Nephron progenitor cell (in vitro differentiated cells): ENCODE measurements at regions not wholly inside any gene's neighbourhood (a gene's known extent, or its start where the extent isn't known, plus 50 kb on each side); places are given as distances from the start of the nearest gene placed in this dataset.
"Not testable (repeated sequence)": the region's sequence is repeated elsewhere in the genome, so short reads cannot be mapped to it uniquely, and the experiment has no call there.

Experiments
- DNase-seq: peaks from one replicate; pipeline ENCODE4 v3.0.0; 2021
- H3K27ac Mint-ChIP-seq: 2 replicates; pipeline ENCODE4 v1.8.0; 2021; ENCODE audit warnings: mild to moderate bottlenecking, moderate library complexity, mixed read lengths
- H3K27me3 Mint-ChIP-seq: 2 replicates; pipeline ENCODE4 v1.8.0; 2021; ENCODE audit warnings: mild to moderate bottlenecking, low read depth, mixed read lengths; ENCODE audit not compliant: poor library complexity
- H3K36me3 Mint-ChIP-seq: 2 replicates; pipeline ENCODE4 v1.8.0; 2021; ENCODE audit warnings: low read depth, mixed read lengths
- H3K4me1 Mint-ChIP-seq: 2 replicates; pipeline ENCODE4 v1.8.0; 2021; ENCODE audit warnings: mixed read lengths
- H3K4me3 Mint-ChIP-seq: 2 replicates; pipeline ENCODE4 v1.8.0; 2021; ENCODE audit warnings: mild to moderate bottlenecking, moderate library complexity, mixed read lengths
- H3K9me3 Mint-ChIP-seq: 2 replicates; pipeline ENCODE4 v1.8.0; 2021; ENCODE audit warnings: mild to moderate bottlenecking, moderate library complexity, mixed read lengths
- CTCF ChIP-seq: fragments of 200-600 bp; sonication (generic); IDR thresholded peaks from 2 replicates; pipeline ENCODE4 v1.5.0; 2021; ENCODE audit warnings: antibody characterized with exemption

GRCh38 chr7:46603296-46603752 lies 682.3 kb upstream of the IGFBP3 start:
- Mint-ChIP-seq H3K4me1 (peaks cover 28% of the 10 kb centered on the region), H3K9me3 (no peaks in the 10 kb centered on the region), H3K27ac (no peak overlapping the region), H3K27me3 (peaks cover 4% of the 10 kb centered on the region), H3K36me3 (no peaks in the 10 kb centered on the region), H3K4me3 (no peak overlapping the region)
- no peak for DNase-seq
- TF ChIP-seq CTCF: no peak

GRCh38 chr7:46600340-46600739 lies 679.3 kb upstream of the IGFBP3 start:
- H3K9me3 Mint-ChIP-seq: peaks cover 14% of the 10 kb centered on the region
- H3K27me3 Mint-ChIP-seq: no peaks in the 10 kb centered on the region
- peaks cover 16% of the 10 kb centered on the region for H3K4me1 Mint-ChIP-seq
- DNase-seq: no peak
- no peak overlapping the region for H3K27ac Mint-ChIP-seq
- no peak for TF ChIP-seq CTCF
- no peak overlapping the region for H3K4me3 Mint-ChIP-seq
- H3K36me3 Mint-ChIP-seq: peaks cover 8% of the 10 kb centered on the region

- Mint-ChIP-seq H3K4me1 (peaks cover 27% of the 10 kb centered on the region), H3K9me3 (peaks cover 52% of the 10 kb centered on the region), H3K36me3 (peaks cover 32% of the 10 kb centered on the region)
- H3K27me3 Mint-ChIP-seq, H3K27ac Mint-ChIP-seq, H3K4me3 Mint-ChIP-seq, DNase-seq: not testable (repeated sequence)
Measured at GRCh38 chr7:46594831-46595230, 673.8 kb upstream of the IGFBP3 start.

GRCh38 chr7:46590918-46591905 lies 670.1 kb upstream of the IGFBP3 start:
- H3K4me3 Mint-ChIP-seq, H3K27me3 Mint-ChIP-seq, H3K27ac Mint-ChIP-seq, DNase-seq: not testable (repeated sequence)
- Mint-ChIP-seq H3K36me3 (peaks cover 32% of the 10 kb centered on the region), H3K9me3 (peaks cover 50% of the 10 kb centered on the region), H3K4me1 (peaks cover 38% of the 10 kb centered on the region)

GRCh38 chr7:46589286-46589685 lies 668.2 kb upstream of the IGFBP3 start:
- no peak overlapping the region for H3K27ac Mint-ChIP-seq
- no peak for TF ChIP-seq CTCF

GRCh38 chr7:46586406-46586805 lies 665.3 kb upstream of the IGFBP3 start:
- Mint-ChIP-seq H3K9me3 (peaks cover 7% of the 10 kb centered on the region), H3K27ac (no peak overlapping the region), H3K27me3 (peaks cover 8% of the 10 kb centered on the region), H3K4me3 (no peak overlapping the region), H3K36me3 (no peaks in the 10 kb centered on the region), H3K4me1 (peaks cover 35% of the 10 kb centered on the region)
- DNase-seq: no peak
- no peak for TF ChIP-seq CTCF

More at GRCh38 chr7:46589286-46589685, 668.2 kb upstream of the IGFBP3 start:
- Mint-ChIP-seq H3K36me3 (peaks cover 23% of the 10 kb centered on the region), H3K27me3 (peaks cover 7% of the 10 kb centered on the region), H3K4me3 (no peak overlapping the region), H3K4me1 (peaks cover 38% of the 10 kb centered on the region), H3K9me3 (peaks cover 35% of the 10 kb centered on the region)
- DNase-seq: no peak

- no peaks in the 10 kb centered on the region for H3K36me3 Mint-ChIP-seq
- TF ChIP-seq CTCF: no peak
- peaks cover 7% of the 10 kb centered on the region for H3K9me3 Mint-ChIP-seq
- peaks cover 11% of the 10 kb centered on the region for H3K27me3 Mint-ChIP-seq
- no peak overlapping the region for H3K27ac Mint-ChIP-seq
- DNase-seq: no peak
- no peak overlapping the region for H3K4me3 Mint-ChIP-seq
- H3K4me1 Mint-ChIP-seq: peaks cover 20% of the 10 kb centered on the region
Measured at GRCh38 chr7:46583656-46584055, 662.6 kb upstream of the IGFBP3 start.
